ENCODE measurements at regions not wholly inside any gene's neighbourhood (a gene's known extent, or its start where the extent isn't known, plus 50 kb on each side); places are given as distances from the start of the nearest gene placed in this dataset.
"Not testable (repeated sequence)": the region's sequence is repeated elsewhere in the genome, so short reads cannot be mapped to it uniquely, and the experiment has no call there.

GRCh38 chr14:37726708-37727107 is 131.3 kb downstream of the TTC6 start:
- CTCF ChIA-PET, result no interaction called here
- DNase-seq (ENCODE audit: low spot score), result no peak

GRCh38 chr14:37729218-37729617 is 133.8 kb downstream of the TTC6 start:
- ChIA-PET CTCF (no interaction called here), POLR2A (ENCODE audit: low non-redundant PET) (no interaction called here)
- no peak for TF ChIP-seq CTCF (conservative IDR thresholded peaks at IDR 0.05; ENCODE audit: low read depth)
- no peak overlapping the region for H3K27ac ChIP-seq
- DNase-seq (ENCODE audit: low spot score), result no peak

More at GRCh38 chr14:37726708-37727107, 131.3 kb downstream of the TTC6 start:
- POLR2A ChIA-PET (ENCODE audit: low non-redundant PET), result no interaction called here
- TF ChIP-seq CTCF (conservative IDR thresholded peaks at IDR 0.05; ENCODE audit: low read depth), result no peak
- H3K27ac ChIP-seq, result no peak overlapping the region

- POLR2A ChIA-PET (ENCODE audit: low non-redundant PET), result no interaction called here
These were observed 135.7 kb downstream of the TTC6 start for GRCh38 chr14:37731094-37731493.

GRCh38 chr14:37745657-37746056 is 150.2 kb downstream of the TTC6 start:
- no peak overlapping the region for H3K27ac ChIP-seq
- no peak for TF ChIP-seq CTCF (conservative IDR thresholded peaks at IDR 0.05; ENCODE audit: low read depth)
- CTCF ChIA-PET, result no interaction called here
- POLR2A ChIA-PET (ENCODE audit: low non-redundant PET), result no interaction called here
- DNase-seq (ENCODE audit: low spot score), result no peak

More at GRCh38 chr14:37731094-37731493, 135.7 kb downstream of the TTC6 start:
- no peak for DNase-seq (ENCODE audit: low spot score)
- CTCF ChIA-PET, result no interaction called here
- no peak overlapping the region for H3K27ac ChIP-seq
- no peak for TF ChIP-seq CTCF (conservative IDR thresholded peaks at IDR 0.05; ENCODE audit: low read depth)

GRCh38 chr14:37746140-37746832 is 150.9 kb downstream of the TTC6 start:
- CTCF ChIA-PET, result no interaction called here
- no peak for DNase-seq (ENCODE audit: low spot score)
- no peak for TF ChIP-seq CTCF (conservative IDR thresholded peaks at IDR 0.05; ENCODE audit: low read depth)
- H3K27ac ChIP-seq, result no peak overlapping the region
- POLR2A ChIA-PET (ENCODE audit: low non-redundant PET), result no interaction called here

GRCh38 chr14:37753459-37753858 is 158.0 kb downstream of the TTC6 start:
- no peak overlapping the region for H3K27ac ChIP-seq
- CTCF ChIA-PET, result interaction anchor here (0.6 kb wide), 1 partner anchor 777 kb away, joined by 5 read pairs; no protein-coding TSS in a partner anchor
- DNase-seq (ENCODE audit: low spot score), result no peak
- POLR2A ChIA-PET (ENCODE audit: low non-redundant PET), result no interaction called here
- TF ChIP-seq CTCF (conservative IDR thresholded peaks at IDR 0.05; ENCODE audit: low read depth), result no peak

GRCh38 chr14:37760275-37760674 is 164.8 kb downstream of the TTC6 start:
- CTCF ChIA-PET; DNase-seq (ENCODE audit: low spot score); H3K27ac ChIP-seq; POLR2A ChIA-PET (ENCODE audit: low non-redundant PET): not testable (repeated sequence)

Data from RWPE1 (cell line).